H9 (cell line): ENCODE measurements at regions not wholly inside any gene's neighbourhood (a gene's known extent, or its start where the extent isn't known, plus 50 kb on each side); places are given as distances from the start of the nearest gene placed in this dataset.

Experiments
- DNase-seq: peaks from one replicate; pipeline ENCODE4 v3.0.0-alpha.2; 2017
- H2AFZ ChIP-seq: one replicate; pipeline ENCODE4 v1.6.1; 2013; ENCODE audit warnings: mild to moderate bottlenecking, low read length, control low read depth, moderate library complexity
- H2AK5ac ChIP-seq: 2 replicates; pipeline ENCODE4 v1.6.1; 2013; ENCODE audit warnings: low read length, control low read depth, mixed read lengths; ENCODE audit not compliant: insufficient read length
- H2BK120ac ChIP-seq: one replicate; pipeline ENCODE4 v1.6.1; 2013; ENCODE audit warnings: low read depth, mild to moderate bottlenecking, low read length, control low read depth, inconsistent platforms; ENCODE audit not compliant: poor library complexity, severe bottlenecking
- H2BK12ac ChIP-seq: 2 replicates; pipeline ENCODE4 v1.6.1; 2013; ENCODE audit warnings: low read length, control low read depth, mixed read lengths, low read depth; ENCODE audit not compliant: insufficient read length
- H2BK15ac ChIP-seq: 2 replicates; pipeline ENCODE4 v1.6.1; 2013; ENCODE audit warnings: low read depth, low read length, control low read depth
- H2BK20ac ChIP-seq: one replicate; pipeline ENCODE4 v1.6.1; 2013; ENCODE audit warnings: low read depth, mild to moderate bottlenecking, low read length, control low read depth, inconsistent platforms; ENCODE audit not compliant: poor library complexity, severe bottlenecking
- H2BK5ac ChIP-seq: 2 replicates; pipeline ENCODE4 v1.6.1; 2013; ENCODE audit warnings: low read length, control low read depth, mixed read lengths; ENCODE audit not compliant: insufficient read length
- H3K14ac ChIP-seq: 2 replicates; pipeline ENCODE4 v1.6.1; 2013; ENCODE audit warnings: low read length, control low read depth; ENCODE audit not compliant: insufficient read depth
- H3K18ac ChIP-seq: 2 replicates; pipeline ENCODE4 v1.6.1; 2013; ENCODE audit warnings: low read depth, mild to moderate bottlenecking, mixed read lengths, low read length, control low read depth; ENCODE audit not compliant: insufficient read length
- H3K23ac ChIP-seq: 2 replicates; pipeline ENCODE4 v1.6.1; 2013; ENCODE audit warnings: low read length, control low read depth, mixed read lengths, low read depth; ENCODE audit not compliant: insufficient read length
- H3K23me2 ChIP-seq: 2 replicates; pipeline ENCODE4 v1.6.1; 2013; ENCODE audit warnings: low read depth, mild to moderate bottlenecking, mixed read lengths, low read length, control low read depth; ENCODE audit not compliant: insufficient read length, poor library complexity, severe bottlenecking
- H3K27ac ChIP-seq: 2 replicates; pipeline ENCODE4 v1.5.1; 2013; ENCODE audit warnings: low read length, control low read depth, mixed read lengths, low read depth; ENCODE audit not compliant: insufficient read length
- H3K27me3 ChIP-seq: 2 replicates; pipeline ENCODE4 v1.6.1; 2013; ENCODE audit warnings: low read length, control low read depth, inconsistent platforms; ENCODE audit not compliant: insufficient read depth
- H3K4ac ChIP-seq: 2 replicates; pipeline ENCODE4 v1.6.1; 2013; ENCODE audit warnings: low read depth, mild to moderate bottlenecking, control low read depth, inconsistent platforms, low read length, moderate library complexity
- H3K4me1 ChIP-seq: 2 replicates; pipeline ENCODE4 v1.6.1; 2013; ENCODE audit warnings: low read length, control low read depth, inconsistent platforms; ENCODE audit not compliant: insufficient read depth
- H3K4me2 ChIP-seq: 2 replicates; pipeline ENCODE4 v1.6.1; 2013; ENCODE audit warnings: low read length, control low read depth, mixed read lengths; ENCODE audit not compliant: insufficient read length, insufficient read depth
- H3K56ac ChIP-seq: 2 replicates; pipeline ENCODE4 v1.6.1; 2013; ENCODE audit warnings: low read depth, mild to moderate bottlenecking, mixed read lengths, low read length, control low read depth; ENCODE audit not compliant: insufficient read length
- H3K79me1 ChIP-seq: 2 replicates; pipeline ENCODE4 v1.6.1; 2013; ENCODE audit warnings: low read depth, mild to moderate bottlenecking, moderate library complexity, low read length, control low read depth, inconsistent platforms; ENCODE audit not compliant: insufficient read depth, poor library complexity, severe bottlenecking
- H3K79me2 ChIP-seq: 2 replicates; pipeline ENCODE4 v1.6.1; 2013; ENCODE audit warnings: low read length, control low read depth, inconsistent platforms; ENCODE audit not compliant: insufficient read depth
- H3K9ac ChIP-seq: 2 replicates; pipeline ENCODE4 v1.6.1; 2013; ENCODE audit warnings: low read length, control low read depth, mixed read lengths; ENCODE audit not compliant: insufficient read length; ENCODE audit errors: extremely low read depth
- H3K9me3 ChIP-seq: one replicate; pipeline ENCODE4 v1.6.1; 2013; ENCODE audit warnings: low read depth, low read length, inconsistent platforms; ENCODE audit not compliant: control insufficient read depth
- H3T11ph ChIP-seq: one replicate; pipeline ENCODE4 v1.6.1; 2013; ENCODE audit warnings: mild to moderate bottlenecking, low read length, control low read depth, inconsistent platforms
- H4K20me1 ChIP-seq: one replicate; pipeline ENCODE4 v1.6.1; 2013; ENCODE audit not compliant: control insufficient read depth, insufficient read length, insufficient read depth
- H4K5ac ChIP-seq: 2 replicates; pipeline ENCODE4 v1.6.1; 2013; ENCODE audit warnings: low read depth, mild to moderate bottlenecking, mixed read lengths, low read length, control low read depth; ENCODE audit not compliant: insufficient read length
- H4K8ac ChIP-seq: replicated peaks from 2 replicates; pipeline ENCODE4 v1.6.1; 2013; ENCODE audit warnings: low read length, control low read depth, mixed read lengths, low read depth; ENCODE audit not compliant: insufficient read length
- H4K91ac ChIP-seq: 2 replicates; pipeline ENCODE4 v1.6.1; 2013; ENCODE audit warnings: low read depth, mild to moderate bottlenecking, moderate library complexity, mixed read lengths, low read length, control low read depth; ENCODE audit not compliant: insufficient read length
- H3K27ac Mint-ChIP-seq, 3 experiments: 2 replicates in 2 of 3; 3 replicates in 1 of 3; pipeline ENCODE4 v1.8.0; 2020 to 2021; ENCODE audit warnings: mixed read lengths in 3 of 3, mild to moderate bottlenecking in 1 of 3, moderate library complexity in 1 of 3
- H3K27me3 Mint-ChIP-seq: 2 replicates; pipeline ENCODE4 v1.8.0; 2021; ENCODE audit warnings: low read depth, mild to moderate bottlenecking, moderate library complexity, mixed read lengths
- H3K36me3 Mint-ChIP-seq, 3 experiments: 2 replicates in 2 of 3; 3 replicates in 1 of 3; pipeline ENCODE4 v1.8.0; 2020 to 2021; ENCODE audit warnings: low read depth in 3 of 3, mixed read lengths in 3 of 3; ENCODE audit not compliant: insufficient read depth in 1 of 3
- H3K4me1 Mint-ChIP-seq, 2 experiments: 2 replicates each; pipeline ENCODE4 v1.8.0; 2020; ENCODE audit warnings: mixed read lengths in 2 of 2
- H3K4me3 Mint-ChIP-seq, 2 experiments: 2 replicates in 1 of 2; 3 replicates in 1 of 2; pipeline ENCODE4 v1.8.0; 2020 to 2021; ENCODE audit warnings: mild to moderate bottlenecking in 2 of 2, mixed read lengths in 2 of 2, moderate library complexity in 1 of 2
- H3K9me3 Mint-ChIP-seq, 2 experiments: 2 replicates in 1 of 2; 3 replicates in 1 of 2; pipeline ENCODE4 v1.8.0; 2020; ENCODE audit warnings: mild to moderate bottlenecking in 2 of 2, mixed read lengths in 2 of 2, moderate library complexity in 1 of 2
- WGBS: extraction: QIAGEN DNeasy Blood & Tissue Kit; methylation state at CpG from one replicate; pipeline ENCODE4 v1.1.7; 2013; ENCODE audit warnings: missing lambda C conversion rate, low lambda C conversion rate, mixed read lengths; ENCODE audit not compliant: insufficient read length; ENCODE audit errors: extremely low coverage; 5-methylcytosine and 5-hydroxymethylcytosine counted together
- TF ChIP-seq, protein P1 (sequence below): fragments of 200-600 bp; sonication (generic); conservative IDR thresholded peaks from 3 replicates; pipeline ENCODE4 v1.8.0; 2021; ENCODE audit warnings: antibody characterized with exemption, mild to moderate bottlenecking

DNA sequence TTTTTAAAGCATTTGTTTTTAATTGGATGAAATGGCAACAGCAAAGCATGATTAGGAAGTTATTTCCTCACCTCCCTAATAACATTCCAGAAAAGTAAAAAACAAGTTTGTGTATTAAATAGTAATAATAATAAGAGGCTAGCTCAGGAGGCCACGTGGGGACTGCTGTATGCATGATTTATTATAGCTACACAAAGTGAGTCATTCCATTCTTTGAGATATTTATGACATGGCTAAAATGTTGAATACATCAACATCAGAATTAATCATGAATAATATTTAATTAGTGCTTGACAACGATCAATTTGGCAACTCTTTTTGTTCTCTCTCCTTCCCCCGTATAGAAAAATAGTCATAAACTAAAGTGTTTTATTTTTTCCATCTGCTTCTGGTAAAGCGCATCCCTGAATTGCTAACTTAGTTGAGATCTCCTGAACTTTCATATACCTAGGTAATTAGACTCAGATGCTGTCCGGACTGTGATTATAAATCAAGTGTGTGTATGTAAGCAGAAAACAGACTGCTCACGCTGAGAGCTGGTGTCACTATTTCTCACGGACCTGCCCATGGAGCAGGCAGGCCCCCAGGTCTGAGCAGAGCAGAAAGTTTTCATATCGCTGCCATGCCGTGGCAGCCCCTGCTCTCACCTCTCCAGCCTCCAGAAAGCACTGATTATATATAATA is 125.7 kb downstream of the WT1 start:
- H4K20me1 ChIP-seq, result no peaks in the 10 kb centered on the region
- H3K4ac ChIP-seq, result no peak overlapping the region
- H2BK15ac ChIP-seq, result no peak overlapping the region
- H3K27me3 Mint-ChIP-seq, result peaks cover 5% of the 10 kb centered on the region
- no peak overlapping the region for H3K4me2 ChIP-seq
- DNase-seq, result no peak
- no peak overlapping the region for H4K91ac ChIP-seq
- 0 out of 2 replicates have a peak, but pooled peaks cover 2% of the 10 kb centered on the region for H3K4me1 ChIP-seq
- H3K18ac ChIP-seq, result no peak overlapping the region
- no peak overlapping the region for H2AK5ac ChIP-seq
- H4K8ac ChIP-seq, result no peak overlapping the region
- no peaks in the 10 kb centered on the region for H3K79me2 ChIP-seq
- no peaks in the 10 kb centered on the region for H3K9me3 Mint-ChIP-seq
- H3K36me3 Mint-ChIP-seq, result no peaks in the 10 kb centered on the region
- no peaks in the 10 kb centered on the region for H3K23me2 ChIP-seq
- H3K4me3 Mint-ChIP-seq, result no peak overlapping the region
- no peaks in the 10 kb centered on the region for H3K79me1 ChIP-seq
- H3K9ac ChIP-seq, result no peak overlapping the region
- WGBS, result no CpG with 5 or more reads among the region's 9 CpGs
- H2BK5ac ChIP-seq, result no peak overlapping the region
- no peak overlapping the region for H2AFZ ChIP-seq
- H3K14ac ChIP-seq, result no peak overlapping the region
- H3T11ph ChIP-seq, result no peak overlapping the region
- H3K9me3 ChIP-seq, result no peaks in the 10 kb centered on the region
- no peak overlapping the region for H4K5ac ChIP-seq
- no peak overlapping the region for H3K27ac ChIP-seq
- no peak overlapping the region for H2BK20ac ChIP-seq
- no peak overlapping the region for H2BK120ac ChIP-seq
- no peak overlapping the region for H2BK12ac ChIP-seq
- H3K56ac ChIP-seq, result no peak overlapping the region
- no peak overlapping the region for H3K23ac ChIP-seq
- H3K4me1 Mint-ChIP-seq, result peaks cover 5 to 13% of the 10 kb centered on the region in 2 experiments
- TF ChIP-seq, protein P1, sequence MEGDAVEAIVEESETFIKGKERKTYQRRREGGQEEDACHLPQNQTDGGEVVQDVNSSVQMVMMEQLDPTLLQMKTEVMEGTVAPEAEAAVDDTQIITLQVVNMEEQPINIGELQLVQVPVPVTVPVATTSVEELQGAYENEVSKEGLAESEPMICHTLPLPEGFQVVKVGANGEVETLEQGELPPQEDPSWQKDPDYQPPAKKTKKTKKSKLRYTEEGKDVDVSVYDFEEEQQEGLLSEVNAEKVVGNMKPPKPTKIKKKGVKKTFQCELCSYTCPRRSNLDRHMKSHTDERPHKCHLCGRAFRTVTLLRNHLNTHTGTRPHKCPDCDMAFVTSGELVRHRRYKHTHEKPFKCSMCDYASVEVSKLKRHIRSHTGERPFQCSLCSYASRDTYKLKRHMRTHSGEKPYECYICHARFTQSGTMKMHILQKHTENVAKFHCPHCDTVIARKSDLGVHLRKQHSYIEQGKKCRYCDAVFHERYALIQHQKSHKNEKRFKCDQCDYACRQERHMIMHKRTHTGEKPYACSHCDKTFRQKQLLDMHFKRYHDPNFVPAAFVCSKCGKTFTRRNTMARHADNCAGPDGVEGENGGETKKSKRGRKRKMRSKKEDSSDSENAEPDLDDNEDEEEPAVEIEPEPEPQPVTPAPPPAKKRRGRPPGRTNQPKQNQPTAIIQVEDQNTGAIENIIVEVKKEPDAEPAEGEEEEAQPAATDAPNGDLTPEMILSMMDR, result no peak
- no peak overlapping the region for H3K27ac Mint-ChIP-seq
- H3K27me3 ChIP-seq, result no peaks in the 10 kb centered on the region
